Neural progenitor cell (in vitro differentiated cells): ENCODE measurements at regions not wholly inside any gene's neighbourhood (a gene's known extent, or its start where the extent isn't known, plus 50 kb on each side); places are given as distances from the start of the nearest gene placed in this dataset.
"Not testable (repeated sequence)": the region's sequence is repeated elsewhere in the genome, so short reads cannot be mapped to it uniquely, and the experiment has no call there.

ENCODE experiments used
- DNase-seq: peaks from one replicate; pipeline ENCODE4 v3.0.0-alpha.2; 2016; ENCODE audit warnings: low spot score
- H2AFZ ChIP-seq: fragments of 200-600 bp; sonication (generic); replicated peaks from 2 replicates; pipeline ENCODE4 v1.6.1; 2016; ENCODE audit warnings: antibody characterized with exemption
- H3F3A ChIP-seq: fragments of 200-600 bp; sonication (generic); 2 replicates; pipeline ENCODE4 v1.6.1; 2016; ENCODE audit warnings: antibody characterized with exemption, low read depth
- H3K27ac ChIP-seq: fragments of 200-600 bp; sonication (generic); 2 replicates; pipeline ENCODE4 v1.5.1; 2016; ENCODE audit warnings: mild to moderate bottlenecking
- H3K27me3 ChIP-seq: fragments of 200-600 bp; sonication (generic); 2 replicates; pipeline ENCODE4 v1.6.1; 2016; ENCODE audit warnings: mild to moderate bottlenecking, moderate library complexity
- H3K36me3 ChIP-seq: fragments of 200-600 bp; sonication (generic); 2 replicates; pipeline ENCODE4 v1.5.1; 2016
- H3K4me1 ChIP-seq: fragments of 200-600 bp; sonication (generic); 2 replicates; pipeline ENCODE4 v1.6.1; 2016; ENCODE audit warnings: mixed run types
- H3K4me2 ChIP-seq: fragments of 200-600 bp; sonication (generic); 2 replicates; pipeline ENCODE4 v1.6.1; 2016
- H3K4me3 ChIP-seq: fragments of 200-600 bp; sonication (generic); 2 replicates; pipeline ENCODE4 v1.5.1; 2016
- H3K79me2 ChIP-seq: fragments of 200-600 bp; sonication (generic); 2 replicates; pipeline ENCODE4 v1.6.1; 2016; ENCODE audit warnings: low read depth
- H3K9ac ChIP-seq: fragments of 200-600 bp; sonication (generic); 2 replicates; pipeline ENCODE4 v1.6.1; 2016
- H3K9me3 ChIP-seq: fragments of 200-600 bp; sonication (generic); 2 replicates; pipeline ENCODE4 v1.5.1; 2016; ENCODE audit warnings: low read depth
- H4K20me1 ChIP-seq: fragments of 200-600 bp; sonication (generic); 2 replicates; pipeline ENCODE4 v1.6.1; 2016; ENCODE audit warnings: low read depth
- H3K27ac Mint-ChIP-seq: 3 replicates; pipeline ENCODE4 v1.8.0; 2021; ENCODE audit warnings: mixed read lengths
- H3K27me3 Mint-ChIP-seq: 2 replicates; pipeline ENCODE4 v1.8.0; 2022; ENCODE audit warnings: low read depth, mild to moderate bottlenecking, inconsistent platforms, moderate library complexity, mixed read lengths; ENCODE audit not compliant: insufficient read depth
- H3K36me3 Mint-ChIP-seq: 3 replicates; pipeline ENCODE4 v1.8.0; 2021; ENCODE audit warnings: mixed read lengths
- H3K4me1 Mint-ChIP-seq: 3 replicates; pipeline ENCODE4 v1.8.0; 2021; ENCODE audit warnings: mixed read lengths
- H3K4me3 Mint-ChIP-seq: 3 replicates; pipeline ENCODE4 v1.8.0; 2021; ENCODE audit warnings: mild to moderate bottlenecking, moderate library complexity, mixed read lengths
- H3K9me3 Mint-ChIP-seq: 3 replicates; pipeline ENCODE4 v1.8.0; 2020; ENCODE audit warnings: mixed read lengths
- CTCF ChIP-seq: fragments of 200-600 bp; sonication (generic); IDR thresholded peaks from 2 replicates; pipeline ENCODE4 v1.5.1; 2017; ENCODE audit warnings: antibody characterized with exemption, mild to moderate bottlenecking
- EZH2 ChIP-seq: fragments of 200-600 bp; sonication (generic); IDR thresholded peaks from 2 replicates; pipeline ENCODE4 v1.6.1; 2017; ENCODE audit warnings: antibody characterized with exemption, mild to moderate bottlenecking, moderate library complexity
- EZH2phosphoT487 ChIP-seq: fragments of 200-600 bp; sonication (generic); IDR thresholded peaks from 2 replicates; pipeline ENCODE4 v1.6.1; 2017; ENCODE audit warnings: antibody characterized with exemption

GRCh38 chrX:43446752-43447151, 209.3 kb upstream of the MAOA start:
- H2AFZ ChIP-seq: no peak overlapping the region
- no peaks in the 10 kb centered on the region for H3K4me1 Mint-ChIP-seq
- H3K4me3 Mint-ChIP-seq: no peak overlapping the region
- H4K20me1 ChIP-seq: no peaks in the 10 kb centered on the region
- H3K27ac Mint-ChIP-seq: no peak overlapping the region
- no peaks in the 10 kb centered on the region for H3K27me3 Mint-ChIP-seq
- H3K9me3 ChIP-seq: peaks cover 6% of the 10 kb centered on the region
- no peak overlapping the region for H3K9ac ChIP-seq
- no peak for TF ChIP-seq EZH2
- TF ChIP-seq EZH2phosphoT487: no peak
- TF ChIP-seq CTCF: no peak
- no peaks in the 10 kb centered on the region for H3K79me2 ChIP-seq
- no peaks in the 10 kb centered on the region for H3K27me3 ChIP-seq
- peaks cover 23% of the 10 kb centered on the region for H3K4me1 ChIP-seq
- H3K36me3 ChIP-seq: peaks cover 8% of the 10 kb centered on the region
- H3K4me2 ChIP-seq: no peak overlapping the region
- no peak overlapping the region for H3K4me3 ChIP-seq
- peaks cover 2% of the 10 kb centered on the region for H3K36me3 Mint-ChIP-seq
- peaks cover 34% of the 10 kb centered on the region for H3F3A ChIP-seq
- no peak for DNase-seq
- no peak overlapping the region for H3K27ac ChIP-seq
- peaks cover 7% of the 10 kb centered on the region for H3K9me3 Mint-ChIP-seq

- Histone ChIP-seq H3K4me1 (peaks cover 23% of the 10 kb centered on the region), H3K79me2 (no peaks in the 10 kb centered on the region), H3K36me3 (peaks cover 8% of the 10 kb centered on the region), H3K9ac (no peak overlapping the region), H3K4me3 (no peak overlapping the region), H3K4me2 (no peak overlapping the region), H4K20me1 (no peaks in the 10 kb centered on the region), H2AFZ (no peak overlapping the region), H3K27ac (no peak overlapping the region), H3F3A (peaks cover 34% of the 10 kb centered on the region), H3K9me3 (peaks cover 6% of the 10 kb centered on the region), H3K27me3 (no peaks in the 10 kb centered on the region)
- H3K4me1 Mint-ChIP-seq: no peaks in the 10 kb centered on the region
- no peak overlapping the region for H3K27ac Mint-ChIP-seq
- no peak for TF ChIP-seq CTCF
- TF ChIP-seq EZH2: no peak
- no peak for TF ChIP-seq EZH2phosphoT487
- H3K4me3 Mint-ChIP-seq: no peak overlapping the region
- no peak for DNase-seq
- H3K27me3 Mint-ChIP-seq: peaks cover 2% of the 10 kb centered on the region
- H3K9me3 Mint-ChIP-seq: peaks cover 12% of the 10 kb centered on the region
- peaks cover 2% of the 10 kb centered on the region for H3K36me3 Mint-ChIP-seq
Measured at GRCh38 chrX:43448688-43449087, 207.4 kb upstream of the MAOA start.

GRCh38 chrX:43450355-43450754, 205.7 kb upstream of the MAOA start:
- H3K36me3 Mint-ChIP-seq: no peaks in the 10 kb centered on the region
- H3K27me3 Mint-ChIP-seq: peaks cover 2% of the 10 kb centered on the region
- H3K4me2 ChIP-seq: peak overlapping the region; percentile 56

GRCh38 chrX:43451976-43452686, 204.0 kb upstream of the MAOA start:
- not testable (repeated sequence) for H3K9me3 ChIP-seq, H2AFZ ChIP-seq, H3K27me3 ChIP-seq, H3K27ac Mint-ChIP-seq, H3K27ac ChIP-seq, H3K36me3 ChIP-seq, H3K9ac ChIP-seq, H4K20me1 ChIP-seq, H3K4me3 Mint-ChIP-seq, H3K27me3 Mint-ChIP-seq, H3K4me1 Mint-ChIP-seq, DNase-seq, H3K36me3 Mint-ChIP-seq, H3K4me2 ChIP-seq, H3K4me3 ChIP-seq, H3K79me2 ChIP-seq
- H3K9me3 Mint-ChIP-seq: peaks cover 14% of the 10 kb centered on the region
- peaks cover 43% of the 10 kb centered on the region for H3F3A ChIP-seq
- H3K4me1 ChIP-seq: peaks cover 44% of the 10 kb centered on the region

More at GRCh38 chrX:43450355-43450754, 205.7 kb upstream of the MAOA start:
- Histone ChIP-seq H3K9ac (no peak overlapping the region), H3K27me3 (no peaks in the 10 kb centered on the region), H4K20me1 (no peaks in the 10 kb centered on the region), H2AFZ (no peak overlapping the region), H3K79me2 (no peaks in the 10 kb centered on the region), H3F3A (peaks cover 41% of the 10 kb centered on the region), H3K4me3 (no peak overlapping the region), H3K9me3 (peaks cover 6% of the 10 kb centered on the region), H3K36me3 (peaks cover 8% of the 10 kb centered on the region), H3K27ac (peak overlapping the region; percentile 95), H3K4me1 (peaks cover 37% of the 10 kb centered on the region)
- DNase-seq: peak; percentile 72
- no peak for TF ChIP-seq CTCF
- peak; percentile 88 for TF ChIP-seq EZH2phosphoT487
- no peak for TF ChIP-seq EZH2
- H3K9me3 Mint-ChIP-seq: peaks cover 14% of the 10 kb centered on the region
- no peak overlapping the region for H3K27ac Mint-ChIP-seq
- H3K4me3 Mint-ChIP-seq: no peak overlapping the region
- H3K4me1 Mint-ChIP-seq: no peaks in the 10 kb centered on the region
